HCT116 (cell line): ENCODE measurements at regions not wholly inside any gene's neighbourhood (a gene's known extent, or its start where the extent isn't known, plus 50 kb on each side); places are given as distances from the start of the nearest gene placed in this dataset.

Source experiments
- ATAC-seq: fragments of 200-7000 bp; cut with Tn5 transposase; 2 replicates; pipeline ENCODE4 v1.9.1; 2020; ENCODE audit warnings: mild to moderate bottlenecking, moderate library complexity
- BruUV-seq: library from RNA; stranded (reverse); fragments of 400-500 nt; replicated peaks from 2 replicates; lab custom pipeline; 2021; lab: Mats Ljungman, UMichigan
- CTCF ChIA-PET: fragments of 300-600 bp; sonication (Branson Sonifier 250); formaldehyde crosslinking; loops from one replicate; lab custom pipeline; 2021; ENCODE audit warnings: antibody characterized with exemption; lab: Charles Lee
- POLR2A ChIA-PET: fragments of 300-600, 350-600 bp; sonication (Branson Sonifier 250); formaldehyde crosslinking; loops from one replicate; lab custom pipeline; 2021; ENCODE audit warnings: antibody characterized with exemption; lab: Charles Lee
- RAD21 ChIA-PET, 2 experiments: fragments of 300-600 bp; sonication (Branson Sonifier 250); formaldehyde crosslinking; loops; one replicate each; lab custom pipeline; 2023; ENCODE audit warnings: low total read pairs in 2 of 2; ENCODE audit not compliant: uncharacterized antibody in 2 of 2, unreplicated experiment in 2 of 2, low non-redundant PET in 1 of 2; lab: Charles Lee
- DNase-seq: peaks from one replicate; pipeline ENCODE4 v3.0.0-alpha.2; 2010; ENCODE audit warnings: low read depth, low spot score
- H2AFZ ChIP-seq: fragments of 200-600 bp; shearing (Covaris generic), sonication (generic); 2 replicates; pipeline ENCODE4 v1.6.1; 2017; ENCODE audit warnings: low read depth, mixed run types, mixed read lengths, antibody characterized with exemption, low read length; ENCODE audit not compliant: poor library complexity, severe bottlenecking
- H3K27ac ChIP-seq: 2 replicates; pipeline ENCODE4 v1.5.1; 2012; ENCODE audit warnings: low read depth, low read length
- H3K27me3 ChIP-seq: fragments of 200-600 bp; sonication (generic); 2 replicates; pipeline ENCODE4 v1.6.1; 2016; ENCODE audit warnings: mixed run types, low read length, mixed read lengths; ENCODE audit not compliant: insufficient read depth
- H3K36me3 ChIP-seq, 2 experiments: fragments of 200-500 bp in 1 of 2; fragments of 200-600 bp in 1 of 2; sonication (Bioruptor generic) in 1 of 2; sonication (generic) in 1 of 2; 2 replicates each; pipeline versions ENCODE4 v1.5.1 to v1.6.1; 2014 to 2016; ENCODE audit warnings: low read length in 2 of 2, inconsistent platforms in 1 of 2, mixed read lengths in 1 of 2, mixed run types in 1 of 2; ENCODE audit not compliant: insufficient read depth in 2 of 2, control insufficient read depth in 1 of 2
- H3K4me1 ChIP-seq, 2 experiments: fragments of 200-600 bp in 1 of 2; sonication (generic) in 1 of 2; 2 replicates each; pipeline versions ENCODE4 v1.5.1 to v1.6.1; 2012 to 2017; ENCODE audit warnings: low read length in 2 of 2, inconsistent platforms in 1 of 2, mild to moderate bottlenecking in 1 of 2, mixed read lengths in 1 of 2, mixed run types in 1 of 2, moderate library complexity in 1 of 2; ENCODE audit not compliant: insufficient read depth in 2 of 2, control insufficient read depth in 1 of 2
- H3K4me2 ChIP-seq: fragments of 200-600 bp; sonication (generic); 2 replicates; pipeline ENCODE4 v1.6.1; 2017; ENCODE audit warnings: mixed run types, low read length, mixed read lengths
- H3K4me3 ChIP-seq, 2 experiments: fragments of 200-600 bp in 1 of 2; sonication (generic) in 1 of 2; replicated peaks in 1 of 2; 2 replicates each; pipeline ENCODE4 v1.5.1; 2011 to 2016; ENCODE audit warnings: low read length in 2 of 2, control low read depth in 1 of 2, low read depth in 1 of 2, mild to moderate bottlenecking in 1 of 2, mixed read lengths in 1 of 2, mixed run types in 1 of 2
- H3K79me2 ChIP-seq: fragments of 200-600 bp; sonication (generic); 2 replicates; pipeline ENCODE4 v1.6.1; 2017; ENCODE audit warnings: mild to moderate bottlenecking, mixed run types, low read length, moderate library complexity, mixed read lengths; ENCODE audit not compliant: insufficient read depth
- H3K9ac ChIP-seq: fragments of 200-600 bp; sonication (generic); 2 replicates; pipeline ENCODE4 v1.6.1; 2016; ENCODE audit warnings: low read length, mixed read lengths
- H3K9me2 ChIP-seq: fragments of 200-600 bp; sonication (generic), shearing (Covaris generic); 2 replicates; pipeline ENCODE4 v1.6.1; 2017; ENCODE audit warnings: mixed run types, mild to moderate bottlenecking, moderate library complexity; ENCODE audit not compliant: insufficient read depth
- H3K9me3 ChIP-seq, 2 experiments: fragments of 200-500 bp in 1 of 2; fragments of 200-600 bp in 1 of 2; sonication (Bioruptor generic) in 1 of 2; sonication (generic) in 1 of 2; 2 replicates each; pipeline ENCODE4 v1.6.1; 2014 to 2017; ENCODE audit warnings: low read length in 2 of 2, mixed read lengths in 2 of 2, inconsistent platforms in 1 of 2, low read depth in 1 of 2, mild to moderate bottlenecking in 1 of 2, mixed run types in 1 of 2, moderate library complexity in 1 of 2; ENCODE audit not compliant: control insufficient read depth in 1 of 2, insufficient read depth in 1 of 2
- H4K20me1 ChIP-seq: fragments of 200-600 bp; sonication (generic), shearing (Covaris generic); 2 replicates; pipeline ENCODE4 v1.6.1; 2017; ENCODE audit warnings: mixed run types, mild to moderate bottlenecking, moderate library complexity; ENCODE audit not compliant: insufficient read depth
- CBX3 ChIP-seq: IDR thresholded peaks from 2 replicates; pipeline ENCODE4 v1.6.1; 2012; ENCODE audit warnings: low read depth
- CEBPB ChIP-seq: IDR thresholded peaks from 2 replicates; pipeline ENCODE4 v1.6.1; 2012; ENCODE audit warnings: low read depth
- EZH2 ChIP-seq: fragments of 200-600 bp; sonication (generic); IDR thresholded peaks from 2 replicates; pipeline ENCODE4 v1.6.1; 2017; ENCODE audit warnings: antibody characterized with exemption, mixed run types
- EZH2phosphoT487 ChIP-seq: fragments of 200-600 bp; IDR thresholded peaks from 2 replicates; pipeline ENCODE4 v1.6.1; 2018; ENCODE audit warnings: antibody characterized with exemption, borderline replicate concordance
- JUND ChIP-seq: IDR thresholded peaks from 2 replicates; pipeline ENCODE4 v1.6.1; 2012
- POLR2A ChIP-seq: IDR thresholded peaks from 2 replicates; pipeline ENCODE4 v1.7.0; 2011; ENCODE audit warnings: borderline replicate concordance; ENCODE audit not compliant: insufficient read depth, insufficient read length; ENCODE audit errors: extremely low read depth
- RAD21 ChIP-seq: IDR thresholded peaks from 2 replicates; pipeline ENCODE4 v1.6.1; 2012; ENCODE audit warnings: low read depth, mild to moderate bottlenecking
- SP1 ChIP-seq: IDR thresholded peaks from 2 replicates; pipeline ENCODE4 v1.6.1; 2012; ENCODE audit warnings: low read depth
- SRF ChIP-seq: IDR thresholded peaks from 2 replicates; pipeline ENCODE4 v1.6.1; 2012; ENCODE audit warnings: low read depth
- ZFX ChIP-seq: fragments of 450-650 bp; IDR thresholded peaks from 2 replicates; pipeline ENCODE4 v1.6.1; 2017
- ZNF274 ChIP-seq: fragments of 200-500 bp; sonication (Bioruptor generic); IDR thresholded peaks from 2 replicates; pipeline ENCODE4 v1.6.1; 2014; ENCODE audit warnings: mild to moderate bottlenecking, low read depth, low read length, inconsistent platforms
- intact Hi-C: fragments of 100-400 bp; cut with micrococcal nuclease; formaldehyde crosslinking; loops from 2 replicates; pipeline ENCODE4 v1.10.0; 2022
- TF ChIP-seq, protein P1 (sequence below): IDR thresholded peaks from 2 replicates; pipeline ENCODE4 v1.6.1; 2012
- TF ChIP-seq, protein P2 (sequence below): IDR thresholded peaks from 2 replicates; pipeline ENCODE4 v1.6.1; 2012; ENCODE audit warnings: low read depth
- TF ChIP-seq, protein P3 (sequence below), 3 experiments: fragments of 200-600 bp in 1 of 3; sonication (generic) in 1 of 3; IDR thresholded peaks in 2 of 3; conservative IDR thresholded peaks in 1 of 3; 2 replicates each; pipeline ENCODE4 v1.5.1; 2012 to 2017; ENCODE audit warnings: low read depth in 2 of 3, low read length in 2 of 3, antibody characterized with exemption in 1 of 3, borderline replicate concordance in 1 of 3, control low read depth in 1 of 3, mild to moderate bottlenecking in 1 of 3, mixed read lengths in 1 of 3, mixed run types in 1 of 3, moderate library complexity in 1 of 3; ENCODE audit not compliant: insufficient read depth in 1 of 3

- Histone ChIP-seq H3K4me1 (no peaks in the 10 kb centered on the region), H3K9ac (no peak overlapping the region), H2AFZ (no peak overlapping the region), H3K9me3 (peaks cover 9 to 14% of the 10 kb centered on the region in 2 experiments; a peak in 3 of 4 replicates), H3K36me3 (no peaks in the 10 kb centered on the region), H3K79me2 (no peaks in the 10 kb centered on the region), H3K27me3 (no peaks in the 10 kb centered on the region), H4K20me1 (no peaks in the 10 kb centered on the region; the same call in 1 of the 2 replicates), H3K9me2 (no peaks in the 10 kb centered on the region), H3K4me3 (no peak overlapping the region), H3K4me2 (no peak overlapping the region), H3K27ac (no peak overlapping the region)
- ATAC-seq: no peak
- no TSS peak for BruUV-seq
- DNase-seq: no peak
- ChIA-PET CTCF (no interaction called here), RAD21 (no interaction called here), POLR2A (no interaction called here)
- TF ChIP-seq CBX3 (no peak), JUND (no peak), SRF (no peak), POLR2A (no peak), SP1 (no peak), RAD21 (no peak), EZH2 (no peak), ZFX (no peak)
- TF ChIP-seq, protein P1, sequence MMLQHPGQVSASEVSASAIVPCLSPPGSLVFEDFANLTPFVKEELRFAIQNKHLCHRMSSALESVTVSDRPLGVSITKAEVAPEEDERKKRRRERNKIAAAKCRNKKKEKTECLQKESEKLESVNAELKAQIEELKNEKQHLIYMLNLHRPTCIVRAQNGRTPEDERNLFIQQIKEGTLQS: no peak
- intact Hi-C loops: no loop called here
Observed at GRCh38 chr5:27868292-27868691, 829.9 kb upstream of the CDH9 start.

DNA sequence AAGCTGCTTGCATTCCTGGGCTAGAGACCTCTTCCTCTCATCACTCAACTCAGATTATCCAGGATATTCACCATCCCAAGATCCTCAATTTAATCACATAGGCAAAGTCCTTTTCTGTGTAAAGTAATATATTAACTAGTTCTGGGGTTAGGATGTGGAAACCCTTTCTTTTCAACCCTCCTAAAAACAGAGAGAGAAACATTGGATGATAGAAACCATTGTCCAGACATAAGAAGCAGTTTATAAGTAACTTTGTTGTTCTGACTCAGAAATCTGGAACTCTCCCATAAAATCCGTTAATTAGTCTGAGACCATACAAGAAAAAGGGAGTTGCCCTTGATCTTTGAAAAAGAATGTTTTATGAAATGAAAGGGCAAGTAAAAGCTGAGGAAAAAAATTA is 817.1 kb upstream of the CDH9 start:
- no TSS peak for BruUV-seq
- TF ChIP-seq RAD21 (no peak), POLR2A (no peak), ZNF274 (no peak), CBX3 (no peak), EZH2phosphoT487 (no peak), CEBPB (no peak), SP1 (no peak), JUND (no peak)
- TF ChIP-seq, protein P2, sequence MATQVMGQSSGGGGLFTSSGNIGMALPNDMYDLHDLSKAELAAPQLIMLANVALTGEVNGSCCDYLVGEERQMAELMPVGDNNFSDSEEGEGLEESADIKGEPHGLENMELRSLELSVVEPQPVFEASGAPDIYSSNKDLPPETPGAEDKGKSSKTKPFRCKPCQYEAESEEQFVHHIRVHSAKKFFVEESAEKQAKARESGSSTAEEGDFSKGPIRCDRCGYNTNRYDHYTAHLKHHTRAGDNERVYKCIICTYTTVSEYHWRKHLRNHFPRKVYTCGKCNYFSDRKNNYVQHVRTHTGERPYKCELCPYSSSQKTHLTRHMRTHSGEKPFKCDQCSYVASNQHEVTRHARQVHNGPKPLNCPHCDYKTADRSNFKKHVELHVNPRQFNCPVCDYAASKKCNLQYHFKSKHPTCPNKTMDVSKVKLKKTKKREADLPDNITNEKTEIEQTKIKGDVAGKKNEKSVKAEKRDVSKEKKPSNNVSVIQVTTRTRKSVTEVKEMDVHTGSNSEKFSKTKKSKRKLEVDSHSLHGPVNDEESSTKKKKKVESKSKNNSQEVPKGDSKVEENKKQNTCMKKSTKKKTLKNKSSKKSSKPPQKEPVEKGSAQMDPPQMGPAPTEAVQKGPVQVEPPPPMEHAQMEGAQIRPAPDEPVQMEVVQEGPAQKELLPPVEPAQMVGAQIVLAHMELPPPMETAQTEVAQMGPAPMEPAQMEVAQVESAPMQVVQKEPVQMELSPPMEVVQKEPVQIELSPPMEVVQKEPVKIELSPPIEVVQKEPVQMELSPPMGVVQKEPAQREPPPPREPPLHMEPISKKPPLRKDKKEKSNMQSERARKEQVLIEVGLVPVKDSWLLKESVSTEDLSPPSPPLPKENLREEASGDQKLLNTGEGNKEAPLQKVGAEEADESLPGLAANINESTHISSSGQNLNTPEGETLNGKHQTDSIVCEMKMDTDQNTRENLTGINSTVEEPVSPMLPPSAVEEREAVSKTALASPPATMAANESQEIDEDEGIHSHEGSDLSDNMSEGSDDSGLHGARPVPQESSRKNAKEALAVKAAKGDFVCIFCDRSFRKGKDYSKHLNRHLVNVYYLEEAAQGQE: no peak
- TF ChIP-seq, protein P1: no peak
- TF ChIP-seq, protein P3, sequence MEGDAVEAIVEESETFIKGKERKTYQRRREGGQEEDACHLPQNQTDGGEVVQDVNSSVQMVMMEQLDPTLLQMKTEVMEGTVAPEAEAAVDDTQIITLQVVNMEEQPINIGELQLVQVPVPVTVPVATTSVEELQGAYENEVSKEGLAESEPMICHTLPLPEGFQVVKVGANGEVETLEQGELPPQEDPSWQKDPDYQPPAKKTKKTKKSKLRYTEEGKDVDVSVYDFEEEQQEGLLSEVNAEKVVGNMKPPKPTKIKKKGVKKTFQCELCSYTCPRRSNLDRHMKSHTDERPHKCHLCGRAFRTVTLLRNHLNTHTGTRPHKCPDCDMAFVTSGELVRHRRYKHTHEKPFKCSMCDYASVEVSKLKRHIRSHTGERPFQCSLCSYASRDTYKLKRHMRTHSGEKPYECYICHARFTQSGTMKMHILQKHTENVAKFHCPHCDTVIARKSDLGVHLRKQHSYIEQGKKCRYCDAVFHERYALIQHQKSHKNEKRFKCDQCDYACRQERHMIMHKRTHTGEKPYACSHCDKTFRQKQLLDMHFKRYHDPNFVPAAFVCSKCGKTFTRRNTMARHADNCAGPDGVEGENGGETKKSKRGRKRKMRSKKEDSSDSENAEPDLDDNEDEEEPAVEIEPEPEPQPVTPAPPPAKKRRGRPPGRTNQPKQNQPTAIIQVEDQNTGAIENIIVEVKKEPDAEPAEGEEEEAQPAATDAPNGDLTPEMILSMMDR (IDR thresholded peaks at IDR 0.05 in 2 of 3, conservative IDR thresholded peaks at IDR 0.05 in 1 of 3; ENCODE audit: borderline replicate concordance in 1 of 3, insufficient read depth in 1 of 3, low read depth in 2 of 3, low read length in 2 of 3): no peak

More for the DNA sequence above, 817.1 kb upstream of the CDH9 start:
- H3K9ac ChIP-seq: no peak overlapping the region
- H3K9me3 ChIP-seq: peaks cover 0 to 18% of the 10 kb centered on the region in 2 experiments; a peak in 1 of 4 replicates
- intact Hi-C loops: no loop called here
- no peak overlapping the region for H2AFZ ChIP-seq
- no peak overlapping the region for H3K4me2 ChIP-seq
- H3K4me1 ChIP-seq: no peaks in the 10 kb centered on the region
- H3K36me3 ChIP-seq: no peaks in the 10 kb centered on the region
- DNase-seq (no peak), ATAC-seq (no peak)
- no peaks in the 10 kb centered on the region for H3K27me3 ChIP-seq
- H3K9me2 ChIP-seq: no peaks in the 10 kb centered on the region
- ChIA-PET POLR2A (no interaction called here), CTCF (no interaction called here), RAD21 (no interaction called here)
- no peaks in the 10 kb centered on the region for H3K79me2 ChIP-seq
- H3K27ac ChIP-seq: no peak overlapping the region
- no peak overlapping the region for H3K4me3 ChIP-seq
- no peaks in the 10 kb centered on the region for H4K20me1 ChIP-seq
